PC-3 (cell line): ENCODE measurements at regions not wholly inside any gene's neighbourhood (a gene's known extent, or its start where the extent isn't known, plus 50 kb on each side); places are given as distances from the start of the nearest gene placed in this dataset.

Experiments
- ATAC-seq: fragments of 200-7000 bp; cut with Tn5 transposase; 2 replicates; pipeline ENCODE4 v1.9.1; 2020; ENCODE audit warnings: mild to moderate bottlenecking, moderate library complexity
- BruUV-seq: library from RNA; stranded (reverse); fragments of 400-500 nt; replicated peaks from 2 replicates; lab custom pipeline; 2021; lab: Mats Ljungman, UMichigan
- CTCF ChIA-PET: fragments of 300-600 bp; sonication (Branson Sonifier 250); formaldehyde crosslinking; loops from one replicate; lab custom pipeline; 2022; ENCODE audit warnings: antibody characterized with exemption; lab: Charles Lee
- POLR2A ChIA-PET: fragments of 300-600 bp; sonication (Branson Sonifier 250); formaldehyde crosslinking; loops from one replicate; lab custom pipeline; 2022; ENCODE audit warnings: antibody characterized with exemption; ENCODE audit not compliant: unreplicated experiment; lab: Charles Lee
- DNase-seq: peaks from one replicate; pipeline ENCODE4 v3.0.0-alpha.2; 2015
- H2AFZ ChIP-seq: fragments of 300-600 bp; sonication (generic); 2 replicates; pipeline ENCODE4 v1.6.0; 2016; ENCODE audit warnings: antibody characterized with exemption, low read length
- H3F3A ChIP-seq: fragments of 300-600 bp; sonication (generic); one replicate; pipeline ENCODE4 v1.6.0; 2017; ENCODE audit warnings: antibody characterized with exemption, low read length, control low read depth, mild to moderate bottlenecking; ENCODE audit not compliant: unreplicated experiment
- H3K27ac ChIP-seq: fragments of 300-600 bp; sonication (generic); 2 replicates; pipeline ENCODE4 v1.5.1; 2016; ENCODE audit warnings: mild to moderate bottlenecking, low read length
- H3K27me3 ChIP-seq: fragments of 300-600 bp; sonication (generic); 2 replicates; pipeline ENCODE4 v1.6.1; 2016; ENCODE audit warnings: low read length, mixed read lengths
- H3K36me3 ChIP-seq: fragments of 300-600 bp; sonication (generic); 2 replicates; pipeline ENCODE4 v1.6.1; 2016; ENCODE audit warnings: low read depth, mixed run types, low read length, mixed read lengths
- H3K4me1 ChIP-seq: fragments of 300-600 bp; sonication (generic); 2 replicates; pipeline ENCODE4 v1.5.1; 2016; ENCODE audit warnings: low read length; ENCODE audit not compliant: insufficient read depth
- H3K4me2 ChIP-seq: fragments of 300-600 bp; sonication (generic); 2 replicates; pipeline ENCODE4 v1.6.0; 2016; ENCODE audit warnings: low read length
- H3K4me3 ChIP-seq: fragments of 300-600 bp; sonication (generic); 2 replicates; pipeline ENCODE4 v1.5.1; 2016; ENCODE audit warnings: mild to moderate bottlenecking, low read length, mixed read lengths
- H3K79me2 ChIP-seq: fragments of 300-600 bp; sonication (generic); 2 replicates; pipeline ENCODE4 v1.6.1; 2017; ENCODE audit warnings: low read length, mixed read lengths
- H3K9ac ChIP-seq: fragments of 300-600 bp; sonication (generic); 2 replicates; pipeline ENCODE4 v1.6.0; 2016; ENCODE audit warnings: mild to moderate bottlenecking, low read length
- H3K9me2 ChIP-seq: fragments of 300-600 bp; sonication (generic); replicated peaks from 2 replicates; pipeline ENCODE4 v1.6.1; 2016; ENCODE audit warnings: mixed run types, low read length, mixed read lengths
- H3K9me3 ChIP-seq: fragments of 300-600 bp; sonication (generic); 2 replicates; pipeline ENCODE4 v1.6.1; 2016; ENCODE audit warnings: low read length, mixed read lengths
- H4K20me1 ChIP-seq: fragments of 300-600 bp; sonication (generic); 2 replicates; pipeline ENCODE4 v1.6.1; 2016; ENCODE audit warnings: low read length, mixed read lengths
- EZH2 ChIP-seq: fragments of 300-600 bp; sonication (generic); IDR thresholded peaks from one replicate; pipeline ENCODE4 v1.6.1; 2017; ENCODE audit warnings: antibody characterized with exemption, mild to moderate bottlenecking, low read length; ENCODE audit not compliant: unreplicated experiment
- EZH2phosphoT487 ChIP-seq: fragments of 300-600 bp; sonication (generic); IDR thresholded peaks from 2 replicates; pipeline ENCODE4 v1.6.1; 2018; ENCODE audit warnings: mild to moderate bottlenecking, antibody characterized with exemption, low read length, borderline replicate concordance
- intact Hi-C: fragments of 100-400 bp; cut with micrococcal nuclease; formaldehyde crosslinking; loops from 2 replicates; pipeline ENCODE4 v1.9.0; 2023
- TF ChIP-seq, protein P1 (sequence below): fragments of 300-600 bp; sonication (generic); conservative IDR thresholded peaks from 2 replicates; pipeline ENCODE4 v1.5.1; 2017; ENCODE audit warnings: antibody characterized with exemption, low read depth, mild to moderate bottlenecking, low read length

DNA sequence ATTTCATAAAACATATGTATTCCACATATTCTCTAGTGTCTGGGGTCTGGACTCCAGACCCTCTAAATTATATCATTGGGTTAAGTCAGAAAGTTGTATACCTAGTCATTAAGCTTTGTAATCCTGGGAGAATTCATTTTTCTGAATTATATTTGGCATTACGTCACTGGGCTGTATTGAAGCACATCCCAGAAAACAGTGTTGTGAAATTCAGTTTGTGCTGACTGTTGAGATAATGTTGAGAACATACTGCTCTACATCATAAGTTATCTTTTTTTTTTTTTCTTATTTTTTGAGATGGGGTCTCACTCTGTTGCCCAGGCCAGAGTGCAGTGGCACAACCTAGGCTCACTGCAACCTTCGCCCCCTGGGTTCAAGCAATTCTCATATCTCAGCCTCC is 153.1 kb upstream of the STT3B start:
- Histone ChIP-seq H3K4me1 (peaks cover 23% of the 10 kb centered on the region), H2AFZ (no peak overlapping the region), H3K36me3 (no peaks in the 10 kb centered on the region), H3K9me2 (no peaks in the 10 kb centered on the region), H3K27ac (no peak overlapping the region), H3K27me3 (no peaks in the 10 kb centered on the region), H4K20me1 (no peaks in the 10 kb centered on the region), H3F3A (no peaks in the 10 kb centered on the region), H3K79me2 (no peaks in the 10 kb centered on the region), H3K9me3 (no peaks in the 10 kb centered on the region), H3K9ac (no peak overlapping the region), H3K4me3 (no peak overlapping the region), H3K4me2 (no peak overlapping the region)
- CTCF ChIA-PET: no interaction called here
- BruUV-seq: no TSS peak
- intact Hi-C loops: loop anchor here (5.0 to 10.0 kb wide), 3 partner anchors 102 to 605 kb away; no protein-coding TSS in a partner anchor
- DNase-seq: no peak
- TF ChIP-seq EZH2 (no peak), EZH2phosphoT487 (no peak)
- TF ChIP-seq, protein P1, sequence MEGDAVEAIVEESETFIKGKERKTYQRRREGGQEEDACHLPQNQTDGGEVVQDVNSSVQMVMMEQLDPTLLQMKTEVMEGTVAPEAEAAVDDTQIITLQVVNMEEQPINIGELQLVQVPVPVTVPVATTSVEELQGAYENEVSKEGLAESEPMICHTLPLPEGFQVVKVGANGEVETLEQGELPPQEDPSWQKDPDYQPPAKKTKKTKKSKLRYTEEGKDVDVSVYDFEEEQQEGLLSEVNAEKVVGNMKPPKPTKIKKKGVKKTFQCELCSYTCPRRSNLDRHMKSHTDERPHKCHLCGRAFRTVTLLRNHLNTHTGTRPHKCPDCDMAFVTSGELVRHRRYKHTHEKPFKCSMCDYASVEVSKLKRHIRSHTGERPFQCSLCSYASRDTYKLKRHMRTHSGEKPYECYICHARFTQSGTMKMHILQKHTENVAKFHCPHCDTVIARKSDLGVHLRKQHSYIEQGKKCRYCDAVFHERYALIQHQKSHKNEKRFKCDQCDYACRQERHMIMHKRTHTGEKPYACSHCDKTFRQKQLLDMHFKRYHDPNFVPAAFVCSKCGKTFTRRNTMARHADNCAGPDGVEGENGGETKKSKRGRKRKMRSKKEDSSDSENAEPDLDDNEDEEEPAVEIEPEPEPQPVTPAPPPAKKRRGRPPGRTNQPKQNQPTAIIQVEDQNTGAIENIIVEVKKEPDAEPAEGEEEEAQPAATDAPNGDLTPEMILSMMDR: no peak
- POLR2A ChIA-PET: no interaction called here
- no peak for ATAC-seq

DNA sequence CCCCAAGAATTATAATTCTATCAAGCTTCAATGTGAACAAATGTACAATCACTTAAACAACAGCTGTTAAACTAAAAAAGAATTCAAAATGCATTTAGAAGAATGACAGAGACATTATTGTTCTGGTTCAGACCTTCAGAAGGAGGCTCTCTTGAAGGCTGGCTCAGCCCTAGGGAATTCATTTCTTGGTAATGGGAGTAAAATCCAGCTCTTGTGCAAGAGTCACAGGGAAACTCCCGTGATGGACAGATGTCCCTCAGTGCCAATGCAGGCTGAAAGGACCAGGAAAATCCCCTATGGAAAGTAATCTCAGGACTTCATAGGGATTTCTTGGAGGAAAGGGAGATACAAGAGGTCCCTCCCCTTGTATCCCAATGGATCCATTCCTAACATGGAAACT is 149.9 kb upstream of the STT3B start:
- no peaks in the 10 kb centered on the region for H3F3A ChIP-seq
- ATAC-seq: no peak
- DNase-seq: no peak
- H3K9ac ChIP-seq: no peak overlapping the region
- no peaks in the 10 kb centered on the region for H3K27me3 ChIP-seq
- no peaks in the 10 kb centered on the region for H3K9me2 ChIP-seq
- H3K36me3 ChIP-seq: no peaks in the 10 kb centered on the region
- H3K4me1 ChIP-seq: peaks cover 10% of the 10 kb centered on the region
- ChIA-PET CTCF (interaction anchor here (0.6 kb wide), 1 partner anchor 8 kb away, joined by 3 read pairs; no protein-coding TSS in a partner anchor), POLR2A (no interaction called here)
- H2AFZ ChIP-seq: no peak overlapping the region
- BruUV-seq: no TSS peak
- no peaks in the 10 kb centered on the region for H4K20me1 ChIP-seq
- H3K79me2 ChIP-seq: no peaks in the 10 kb centered on the region
- no peak overlapping the region for H3K27ac ChIP-seq
- no peaks in the 10 kb centered on the region for H3K9me3 ChIP-seq
- no peak overlapping the region for H3K4me3 ChIP-seq
- TF ChIP-seq EZH2phosphoT487 (no peak), EZH2 (no peak)
- TF ChIP-seq, protein P1: no peak
- H3K4me2 ChIP-seq: no peak overlapping the region
- intact Hi-C loops: no loop called here

DNA sequence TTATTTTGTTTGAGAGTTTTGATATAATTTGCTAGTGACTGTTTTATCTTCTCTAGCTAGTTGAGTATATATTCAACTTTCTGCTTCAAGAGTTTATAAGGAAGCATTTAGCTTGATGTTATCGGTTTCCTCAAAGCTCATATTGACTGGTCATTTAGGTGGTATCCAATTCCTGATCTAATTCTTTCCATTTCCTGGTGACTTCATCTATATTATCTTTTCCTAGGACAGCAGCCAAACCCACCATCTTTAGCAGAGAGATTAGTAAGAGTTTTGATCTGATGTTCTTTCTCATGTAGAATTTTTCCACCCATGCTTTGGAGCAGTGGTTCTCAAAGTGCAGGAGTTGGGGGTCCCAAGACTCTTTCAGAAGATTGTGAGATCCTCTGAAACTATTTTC is 148.6 kb upstream of the STT3B start:
- ChIA-PET POLR2A (no interaction called here), CTCF (no interaction called here)
- DNase-seq (no peak), ATAC-seq (no peak)
- no peaks in the 10 kb centered on the region for H3K27me3 ChIP-seq
- H3F3A ChIP-seq: no peaks in the 10 kb centered on the region
- no peaks in the 10 kb centered on the region for H4K20me1 ChIP-seq
- H3K79me2 ChIP-seq: no peaks in the 10 kb centered on the region
- intact Hi-C loops: no loop called here
- H3K36me3 ChIP-seq: no peaks in the 10 kb centered on the region
- peak overlapping the region; percentile 23; the same call in 1 of the 2 replicates for H2AFZ ChIP-seq
- H3K4me2 ChIP-seq: no peak overlapping the region
- H3K4me1 ChIP-seq: 0 out of 2 replicates have a peak, but pooled peaks cover 5% of the 10 kb centered on the region
- no TSS peak for BruUV-seq
- H3K9ac ChIP-seq: no peak overlapping the region
- H3K4me3 ChIP-seq: no peak overlapping the region
- no peaks in the 10 kb centered on the region for H3K9me3 ChIP-seq
- no peaks in the 10 kb centered on the region for H3K9me2 ChIP-seq
- H3K27ac ChIP-seq: no peak overlapping the region
- TF ChIP-seq, protein P1: no peak
- TF ChIP-seq EZH2phosphoT487 (no peak), EZH2 (no peak)
